ENCODE measurements at regions not wholly inside any gene's neighbourhood (a gene's known extent, or its start where the extent isn't known, plus 50 kb on each side); places are given as distances from the start of the nearest gene placed in this dataset.

DNA sequence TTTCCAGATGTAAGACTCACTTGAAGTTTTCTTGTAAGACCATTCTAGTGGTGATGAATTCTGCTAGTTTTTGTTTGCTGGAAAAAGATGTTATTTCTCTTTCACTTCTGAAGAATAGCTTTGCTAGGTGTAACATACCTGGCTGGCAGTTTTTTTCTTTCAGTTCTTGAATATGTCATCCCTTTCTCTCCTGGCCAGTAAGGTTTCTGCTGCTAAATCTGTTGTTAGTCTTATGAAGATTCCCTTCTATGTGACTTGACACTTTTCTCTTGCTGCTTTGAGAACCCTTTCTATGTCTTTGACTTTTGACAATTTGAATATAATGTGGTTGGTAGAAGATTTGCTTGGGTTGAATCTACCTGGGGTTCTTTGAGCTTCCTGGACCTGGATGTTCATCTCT lies 314.7 kb upstream of the NOX3 start:
- Histone ChIP-seq H2AK5ac (ENCODE audit: low read depth, low read length) (no peak overlapping the region), H3K56ac (ENCODE audit: extremely low read depth, insufficient read depth, low read length) (no peak overlapping the region), H2BK15ac (ENCODE audit: low read depth, low read length) (no peak overlapping the region), H2BK20ac (ENCODE audit: low read depth, low read length) (no peak overlapping the region), H3K9me1 (ENCODE audit: insufficient read depth, low read length) (no peaks in the 10 kb centered on the region), H4K91ac (ENCODE audit: insufficient read depth, low read depth, low read length) (no peak overlapping the region), H3K4me2 (ENCODE audit: low read depth, low read length) (no peak overlapping the region), H2BK120ac (ENCODE audit: low read depth, low read length) (no peak overlapping the region), H3K36me3 (ENCODE audit: control insufficient read depth, insufficient read depth, low read length) (no peaks in the 10 kb centered on the region), H3K79me1 (ENCODE audit: low read depth in 1 of 2, low read length in 2 of 2) (no peaks in the 10 kb centered on the region), H4K5ac (ENCODE audit: low read depth, low read length) (no peak overlapping the region), H3K4me3 (ENCODE audit: insufficient read depth, low read depth, low read length) (no peak overlapping the region), H2AK9ac (replicated peaks; ENCODE audit: low read depth, low read length, poor library complexity) (no peak overlapping the region), H3K9me3 (ENCODE audit: control insufficient read depth, insufficient read depth, low read length) (peaks cover 3% of the 10 kb centered on the region; the same call in 1 of the 2 replicates), H2AFZ (replicated peaks; ENCODE audit: low read length, poor library complexity) (no peak overlapping the region), H2BK5ac (ENCODE audit: low read depth, low read length, poor library complexity, severe bottlenecking) (no peak overlapping the region), H3K9ac (ENCODE audit: low read depth, low read length) (no peak overlapping the region), H3K27ac (ENCODE audit: insufficient read depth, low read length) (no peak overlapping the region), H3K18ac (ENCODE audit: low read depth, low read length) (no peak overlapping the region), H4K8ac (ENCODE audit: low read depth in 2 of 2, low read length in 2 of 2) (no peak overlapping the region), H4K20me1 (ENCODE audit: insufficient read depth, low read length) (no peaks in the 10 kb centered on the region), H3K4me1 (ENCODE audit: control insufficient read depth, insufficient read depth, low read length) (peaks cover 5% of the 10 kb centered on the region), H3K4ac (ENCODE audit: low read depth, low read length) (no peak overlapping the region), H3K23ac (ENCODE audit: low read depth, low read length) (no peak overlapping the region), H3K27me3 (ENCODE audit: control insufficient read depth, insufficient read depth, low read length) (no peaks in the 10 kb centered on the region), H3K14ac (replicated peaks; ENCODE audit: low read depth, low read length) (no peak overlapping the region)
- intact Hi-C loops (cut with micrococcal nuclease) = no loop called here
- CTCF ChIA-PET = no interaction called here
- dilution Hi-C loops (cut with HindIII; ENCODE audit: low sequenced_read_pairs, unreplicated experiment) = no loop called here
- ATAC-seq (ENCODE audit: low read depth) (no peak), DNase-seq (no peak)
- in situ Hi-C loops (cut with MboI; ENCODE audit: low sequenced_read_pairs) = loop anchor here (25.0 kb wide), 1 partner anchor 433 kb away; no protein-coding TSS in a partner anchor
- BruUV-seq (replicated peaks) = no TSS peak
- TF ChIP-seq NFE2L2 (IDR thresholded peaks at IDR 0.05; ENCODE audit: low read depth, low read length) (no peak), RFX5 (IDR thresholded peaks at IDR 0.05; ENCODE audit: low read depth, low read length) (no peak), MAZ (IDR thresholded peaks at IDR 0.05; ENCODE audit: borderline replicate concordance, low read depth, low read length) (no peak), FOS (IDR thresholded peaks at IDR 0.05; ENCODE audit: low read depth, low read length) (no peak), CEBPB (IDR thresholded peaks at IDR 0.05; ENCODE audit: low read depth, low read length) (no peak), BHLHE40 (IDR thresholded peaks at IDR 0.05; ENCODE audit: low read depth, low read length) (no peak), RAD21 (IDR thresholded peaks at IDR 0.05; ENCODE audit: low read length) (no peak), POLR2A (IDR thresholded peaks at IDR 0.05; ENCODE audit: low read depth, low read length) (no peak), MXI1 (IDR thresholded peaks at IDR 0.05; ENCODE audit: borderline replicate concordance, low read depth, low read length) (no peak), SMC3 (IDR thresholded peaks at IDR 0.05; ENCODE audit: low read depth, low read length) (no peak), RCOR1 (IDR thresholded peaks at IDR 0.05; ENCODE audit: insufficient replicate concordance, low read length) (no peak), CHD1 (IDR thresholded peaks at IDR 0.05; ENCODE audit: low read depth, low read length) (no peak)
- TF ChIP-seq, protein P1, sequence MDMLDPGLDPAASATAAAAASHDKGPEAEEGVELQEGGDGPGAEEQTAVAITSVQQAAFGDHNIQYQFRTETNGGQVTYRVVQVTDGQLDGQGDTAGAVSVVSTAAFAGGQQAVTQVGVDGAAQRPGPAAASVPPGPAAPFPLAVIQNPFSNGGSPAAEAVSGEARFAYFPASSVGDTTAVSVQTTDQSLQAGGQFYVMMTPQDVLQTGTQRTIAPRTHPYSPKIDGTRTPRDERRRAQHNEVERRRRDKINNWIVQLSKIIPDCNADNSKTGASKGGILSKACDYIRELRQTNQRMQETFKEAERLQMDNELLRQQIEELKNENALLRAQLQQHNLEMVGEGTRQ (IDR thresholded peaks at IDR 0.05; ENCODE audit: low read depth, low read length) = no peak
- TF ChIP-seq, protein P2, sequence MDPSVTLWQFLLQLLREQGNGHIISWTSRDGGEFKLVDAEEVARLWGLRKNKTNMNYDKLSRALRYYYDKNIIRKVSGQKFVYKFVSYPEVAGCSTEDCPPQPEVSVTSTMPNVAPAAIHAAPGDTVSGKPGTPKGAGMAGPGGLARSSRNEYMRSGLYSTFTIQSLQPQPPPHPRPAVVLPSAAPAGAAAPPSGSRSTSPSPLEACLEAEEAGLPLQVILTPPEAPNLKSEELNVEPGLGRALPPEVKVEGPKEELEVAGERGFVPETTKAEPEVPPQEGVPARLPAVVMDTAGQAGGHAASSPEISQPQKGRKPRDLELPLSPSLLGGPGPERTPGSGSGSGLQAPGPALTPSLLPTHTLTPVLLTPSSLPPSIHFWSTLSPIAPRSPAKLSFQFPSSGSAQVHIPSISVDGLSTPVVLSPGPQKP (IDR thresholded peaks at IDR 0.05; ENCODE audit: borderline replicate concordance, low read depth, low read length) = no peak
- TF ChIP-seq, protein P3, sequence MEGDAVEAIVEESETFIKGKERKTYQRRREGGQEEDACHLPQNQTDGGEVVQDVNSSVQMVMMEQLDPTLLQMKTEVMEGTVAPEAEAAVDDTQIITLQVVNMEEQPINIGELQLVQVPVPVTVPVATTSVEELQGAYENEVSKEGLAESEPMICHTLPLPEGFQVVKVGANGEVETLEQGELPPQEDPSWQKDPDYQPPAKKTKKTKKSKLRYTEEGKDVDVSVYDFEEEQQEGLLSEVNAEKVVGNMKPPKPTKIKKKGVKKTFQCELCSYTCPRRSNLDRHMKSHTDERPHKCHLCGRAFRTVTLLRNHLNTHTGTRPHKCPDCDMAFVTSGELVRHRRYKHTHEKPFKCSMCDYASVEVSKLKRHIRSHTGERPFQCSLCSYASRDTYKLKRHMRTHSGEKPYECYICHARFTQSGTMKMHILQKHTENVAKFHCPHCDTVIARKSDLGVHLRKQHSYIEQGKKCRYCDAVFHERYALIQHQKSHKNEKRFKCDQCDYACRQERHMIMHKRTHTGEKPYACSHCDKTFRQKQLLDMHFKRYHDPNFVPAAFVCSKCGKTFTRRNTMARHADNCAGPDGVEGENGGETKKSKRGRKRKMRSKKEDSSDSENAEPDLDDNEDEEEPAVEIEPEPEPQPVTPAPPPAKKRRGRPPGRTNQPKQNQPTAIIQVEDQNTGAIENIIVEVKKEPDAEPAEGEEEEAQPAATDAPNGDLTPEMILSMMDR (conservative IDR thresholded peaks at IDR 0.05; ENCODE audit: low read depth, low read length) = no peak
- POLR2A ChIA-PET (ENCODE audit: unreplicated experiment) = no interaction called here
